A549 (cell line): ENCODE measurements at regions not wholly inside any gene's neighbourhood (a gene's known extent, or its start where the extent isn't known, plus 50 kb on each side); places are given as distances from the start of the nearest gene placed in this dataset.

Source experiments
- CTCF ChIP-seq: fragments of >200 bp; sonication (Bioruptor Twin); formaldehyde crosslinking; IDR thresholded peaks from 3 replicates; pipeline ENCODE4 v1.5.1; 2016
- EP300 ChIP-seq, 2 experiments: fragments of >200 bp; sonication (Bioruptor Twin); formaldehyde crosslinking; IDR thresholded peaks; 2 replicates in 1 of 2; 3 replicates in 1 of 2; pipeline ENCODE4 v1.6.1; 2016 to 2017
- POLR2A ChIP-seq: IDR thresholded peaks from 2 replicates; pipeline ENCODE4 v1.6.1; 2012; ENCODE audit warnings: mild to moderate bottlenecking, low read length
- TF ChIP-seq, protein P1 (sequence below): fragments of 250-450 bp; sonication (Bioruptor Pico); IDR thresholded peaks from 2 replicates; pipeline ENCODE4 v1.5.0; 2021; ENCODE audit warnings: mild to moderate bottlenecking, moderate library complexity, borderline replicate concordance

DNA sequence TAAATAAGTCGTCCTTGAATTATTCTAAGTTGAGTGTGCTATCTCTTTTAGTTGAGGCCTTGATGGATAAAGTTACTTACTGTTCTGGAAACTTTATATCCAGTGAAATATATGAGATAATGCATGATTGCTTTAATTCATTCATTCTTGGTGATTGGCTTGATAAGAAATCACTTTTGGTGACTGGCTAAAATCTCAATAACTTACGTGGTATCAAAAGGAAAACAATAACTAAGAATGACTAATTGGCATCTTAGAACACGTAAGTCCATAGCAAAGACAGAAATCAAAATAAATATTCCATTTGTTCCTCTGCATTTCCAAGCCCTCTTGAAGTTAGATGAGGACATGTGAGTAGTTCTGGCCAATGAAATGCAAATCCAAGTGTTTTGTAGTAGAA is 251.6 kb downstream of the NUP35 start:
- TF ChIP-seq CTCF, result no peak
- no peak for TF ChIP-seq POLR2A
- no peak for TF ChIP-seq EP300 (IDR thresholded peaks at IDR 0.05)
- TF ChIP-seq, protein P1, sequence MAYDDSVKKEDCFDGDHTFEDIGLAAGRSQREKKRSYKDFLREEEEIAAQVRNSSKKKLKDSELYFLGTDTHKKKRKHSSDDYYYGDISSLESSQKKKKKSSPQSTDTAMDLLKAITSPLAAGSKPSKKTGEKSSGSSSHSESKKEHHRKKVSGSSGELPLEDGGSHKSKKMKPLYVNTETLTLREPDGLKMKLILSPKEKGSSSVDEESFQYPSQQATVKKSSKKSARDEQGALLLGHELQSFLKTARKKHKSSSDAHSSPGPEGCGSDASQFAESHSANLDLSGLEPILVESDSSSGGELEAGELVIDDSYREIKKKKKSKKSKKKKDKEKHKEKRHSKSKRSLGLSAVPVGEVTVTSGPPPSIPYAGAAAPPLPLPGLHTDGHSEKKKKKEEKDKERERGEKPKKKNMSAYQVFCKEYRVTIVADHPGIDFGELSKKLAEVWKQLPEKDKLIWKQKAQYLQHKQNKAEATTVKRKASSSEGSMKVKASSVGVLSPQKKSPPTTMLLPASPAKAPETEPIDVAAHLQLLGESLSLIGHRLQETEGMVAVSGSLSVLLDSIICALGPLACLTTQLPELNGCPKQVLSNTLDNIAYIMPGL (CRISPR knock-in tag), result no peak
